ENCODE measurements at regions not wholly inside any gene's neighbourhood (a gene's known extent, or its start where the extent isn't known, plus 50 kb on each side); places are given as distances from the start of the nearest gene placed in this dataset.

DNA sequence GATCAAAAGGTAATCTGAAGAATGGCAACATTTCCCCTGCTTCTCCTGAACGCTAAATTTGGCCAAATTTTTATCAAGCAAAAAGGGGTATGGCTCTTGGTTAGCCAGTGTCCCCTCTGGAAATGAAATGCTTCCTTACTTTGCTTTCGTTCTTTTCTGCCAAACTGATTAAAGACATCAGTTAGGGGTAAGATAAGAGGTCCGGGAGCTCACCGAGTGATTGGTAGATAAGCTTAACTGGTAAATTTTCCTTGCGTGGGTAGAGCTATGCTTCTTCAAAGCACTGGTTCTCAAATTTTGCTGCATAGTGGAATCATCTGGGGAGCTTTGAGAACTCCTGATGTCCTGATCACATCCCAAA, 62.7 kb upstream of the MAPRE2 start:
- DNase-seq (ENCODE audit: low read depth), result no peak

DNA sequence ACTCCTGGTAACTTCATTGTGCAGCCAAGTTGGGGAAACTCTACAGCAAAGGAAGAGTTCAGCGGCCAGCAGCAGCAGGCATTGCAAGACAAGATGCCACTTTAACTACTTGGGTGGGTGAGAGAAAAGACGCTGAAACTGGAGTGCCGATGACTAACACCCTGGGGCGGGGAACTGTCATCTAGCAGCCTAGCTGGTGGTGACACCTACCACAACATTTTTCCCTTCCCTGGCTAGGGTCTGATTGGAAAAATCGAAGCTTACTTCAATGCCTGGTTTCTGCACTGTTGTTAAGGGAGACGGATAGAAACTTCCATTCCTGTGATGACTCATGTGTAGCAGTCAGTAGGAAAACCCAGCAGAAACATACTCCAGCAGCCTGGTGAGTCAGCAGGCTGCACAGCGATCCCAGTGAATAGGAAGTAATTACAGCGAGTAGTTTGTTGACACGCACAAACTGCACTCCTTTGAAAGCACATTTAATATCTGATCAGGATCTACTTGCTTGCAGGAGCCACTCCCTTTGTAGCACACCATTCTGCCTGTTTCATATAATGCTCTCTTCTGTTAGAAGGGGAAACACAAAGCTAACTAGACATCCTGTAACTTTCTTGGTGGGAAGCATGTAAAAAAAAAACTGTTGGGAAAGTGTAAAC, 62.1 kb upstream of the MAPRE2 start:
- peak; percentile 32 for DNase-seq (ENCODE audit: low read depth)

DNA sequence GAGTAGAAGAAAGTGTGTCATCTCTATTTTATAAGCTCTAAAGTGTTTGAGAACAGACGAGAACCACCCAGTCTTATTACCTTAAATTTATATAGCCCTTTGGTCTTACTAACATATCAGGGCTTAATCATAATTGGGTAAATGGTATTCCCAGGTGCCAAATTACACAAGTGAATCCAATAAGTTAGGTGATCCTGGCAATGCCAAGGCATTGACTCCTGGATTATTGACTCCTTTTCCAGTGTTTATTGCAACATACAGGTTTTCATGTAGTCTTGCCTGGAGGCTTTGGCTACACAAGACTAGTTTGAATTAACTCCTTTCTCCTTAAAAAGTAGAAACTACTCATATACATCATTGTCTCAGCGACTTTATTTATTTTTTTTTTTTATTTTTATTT, 59.7 kb upstream of the MAPRE2 start:
- no peak for DNase-seq (ENCODE audit: low read depth)

DNA sequence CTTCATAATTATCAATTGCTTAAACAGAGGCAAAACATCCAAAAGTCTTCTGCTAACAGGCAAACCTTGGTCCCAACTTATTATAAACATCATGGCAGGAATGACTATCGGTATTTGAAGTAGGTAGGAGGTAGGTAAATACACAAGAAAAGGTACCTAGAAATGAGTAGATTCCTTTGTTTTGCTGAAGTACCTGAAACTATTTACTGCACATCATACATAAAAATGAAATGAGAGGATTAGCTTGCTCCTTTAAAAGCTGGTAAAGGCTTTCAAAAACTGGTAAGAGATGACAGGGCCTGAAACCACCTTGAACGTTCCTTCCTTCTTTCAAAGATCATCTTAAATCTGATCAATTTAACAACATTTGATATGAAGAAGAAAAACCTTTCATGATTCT, 55.2 kb upstream of the MAPRE2 start:
- no peak for DNase-seq (ENCODE audit: low read depth)

DNA sequence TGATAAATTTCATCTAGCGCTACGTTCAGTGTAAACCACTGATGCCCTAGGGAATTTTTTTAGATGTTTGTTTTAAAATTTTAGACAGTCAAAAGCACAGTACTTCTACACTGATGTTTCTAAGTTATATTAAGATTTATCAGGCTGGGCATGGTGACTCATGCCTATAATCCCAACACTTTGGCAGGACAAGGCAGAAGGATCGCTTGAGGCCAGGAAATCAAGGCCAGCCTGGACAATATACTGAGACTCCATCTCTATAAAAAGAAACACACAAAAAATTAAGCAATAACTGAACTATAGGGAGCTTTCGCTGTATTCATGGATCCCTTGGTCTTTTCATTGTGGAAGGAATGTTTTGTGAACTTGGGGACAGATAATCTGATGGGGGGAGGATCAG, 50.6 kb upstream of the MAPRE2 start:
- no peak for DNase-seq (ENCODE audit: low read depth)

DNA sequence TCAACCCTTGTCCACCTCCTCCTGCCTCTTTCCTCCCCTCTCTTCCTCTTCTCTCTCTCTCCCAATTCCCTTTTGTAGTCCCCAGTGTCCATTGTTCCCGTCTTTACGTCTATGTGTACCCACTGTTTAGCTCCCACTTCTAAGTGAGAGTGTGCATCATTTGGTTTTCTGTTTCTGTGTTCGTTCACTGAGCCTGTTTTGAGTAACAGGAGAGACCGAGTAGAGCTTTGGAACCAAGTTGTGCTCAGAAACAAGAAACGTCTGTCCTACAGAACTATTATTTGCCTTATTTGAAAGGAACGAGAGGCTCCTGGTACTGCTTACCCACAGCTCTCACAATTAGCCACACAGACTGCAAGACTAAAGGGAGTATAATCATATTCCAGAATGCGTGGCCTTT, 50.1 kb upstream of the MAPRE2 start:
- no peak for DNase-seq (ENCODE audit: low read depth)
